ENCODE measurements at regions not wholly inside any gene's neighbourhood (a gene's known extent, or its start where the extent isn't known, plus 50 kb on each side); places are given as distances from the start of the nearest gene placed in this dataset.

DNA sequence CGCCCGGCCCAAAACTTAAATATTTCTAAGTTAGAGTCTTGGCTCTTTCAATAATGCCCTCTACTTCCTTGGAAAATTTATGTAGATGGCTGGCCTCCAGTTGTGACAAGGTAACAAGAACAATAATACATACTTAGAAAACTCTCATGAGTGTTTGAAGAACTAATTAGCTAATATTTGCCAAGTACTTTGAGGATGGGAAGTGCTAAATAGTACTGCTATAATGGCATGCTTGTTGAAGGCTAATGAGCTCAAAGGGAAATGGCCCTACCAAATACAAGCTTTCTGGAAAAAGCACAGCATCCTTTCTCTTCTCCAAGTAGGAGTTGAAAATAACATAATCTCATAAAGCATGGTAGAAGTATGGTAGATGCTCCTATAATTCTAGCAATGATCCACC is 1022.2 kb upstream of the PIK3C3 start:
- H3K4me1 Mint-ChIP-seq: no peaks in the 10 kb centered on the region
- Histone ChIP-seq H3F3A (replicated peaks; ENCODE audit: low read depth) (no peaks in the 10 kb centered on the region), H3K4me1 (ENCODE audit: insufficient read depth) (no peaks in the 10 kb centered on the region), H3K4me2 (no peak overlapping the region), H3K79me2 (replicated peaks; ENCODE audit: insufficient read depth) (no peaks in the 10 kb centered on the region), H2AFZ (no peak overlapping the region), H3K36me3 (ENCODE audit: insufficient read depth) (no peaks in the 10 kb centered on the region), H3K4me3 (no peak overlapping the region), H3K27me3 (ENCODE audit: insufficient read depth) (no peaks in the 10 kb centered on the region), H3K27ac (ENCODE audit: low read depth) (no peak overlapping the region), H3K9me2 (ENCODE audit: insufficient read depth) (peaks cover 3% of the 10 kb centered on the region; the same call in 1 of the 2 replicates), H4K20me1 (replicated peaks; ENCODE audit: insufficient read depth) (no peaks in the 10 kb centered on the region)
- no peak for TF ChIP-seq REST (IDR thresholded peaks at IDR 0.05; ENCODE audit: unreplicated experiment)
- no peak for TF ChIP-seq JUNB (IDR thresholded peaks at IDR 0.05; ENCODE audit: unreplicated experiment)
- DNase-seq (ENCODE audit: low spot score): no peak
- H3K27me3 Mint-ChIP-seq (ENCODE audit: insufficient read depth, low read depth, poor library complexity): peaks cover 4% of the 10 kb centered on the region
- no peaks in the 10 kb centered on the region for H3K36me3 Mint-ChIP-seq (ENCODE audit: low read depth)
- H3K27ac Mint-ChIP-seq: no peak overlapping the region
- H3K9me3 Mint-ChIP-seq: no peaks in the 10 kb centered on the region; the same call in 2 of the 3 replicates
- ATAC-seq: no peak
- no peak overlapping the region for H3K4me3 Mint-ChIP-seq

DNA sequence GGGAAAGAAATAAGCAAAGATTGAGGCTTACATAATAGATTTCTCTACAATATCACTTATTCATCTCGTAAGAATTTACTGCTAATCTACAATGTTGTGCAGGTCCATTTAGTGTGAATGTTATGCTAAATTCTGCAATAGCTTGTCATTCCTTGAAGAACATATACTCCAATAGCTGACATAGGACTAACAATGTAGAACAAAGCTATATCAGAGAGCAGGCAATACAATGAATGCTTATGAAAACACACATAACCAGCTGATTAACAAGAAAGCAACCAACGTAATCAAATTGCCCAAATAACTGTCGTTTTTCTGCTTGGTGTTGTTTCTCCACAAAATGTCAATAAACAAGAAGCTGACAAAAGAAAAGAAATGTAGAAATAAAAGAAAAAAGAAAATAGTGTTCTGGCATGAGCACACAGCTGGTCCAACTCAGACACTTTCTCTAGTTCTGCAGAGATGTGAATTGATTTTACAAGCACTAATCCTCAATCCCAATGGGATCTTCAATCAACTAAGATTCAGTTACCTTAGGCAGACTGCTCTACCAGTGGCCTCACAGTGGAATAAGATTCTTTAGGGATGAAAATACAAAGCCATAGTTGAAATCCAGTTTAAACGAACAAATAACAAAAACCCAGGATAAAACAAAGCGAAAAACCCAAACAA is 1024.7 kb upstream of the PIK3C3 start:
- Mint-ChIP-seq H3K4me3 (no peak overlapping the region), H3K4me1 (no peaks in the 10 kb centered on the region), H3K27me3 (ENCODE audit: insufficient read depth, low read depth, poor library complexity) (no peaks in the 10 kb centered on the region), H3K27ac (no peak overlapping the region), H3K36me3 (ENCODE audit: low read depth) (no peaks in the 10 kb centered on the region), H3K9me3 (no peaks in the 10 kb centered on the region)
- Histone ChIP-seq H3F3A (replicated peaks; ENCODE audit: low read depth) (no peaks in the 10 kb centered on the region), H3K4me1 (ENCODE audit: insufficient read depth) (no peaks in the 10 kb centered on the region), H3K79me2 (replicated peaks; ENCODE audit: insufficient read depth) (no peaks in the 10 kb centered on the region), H3K9me2 (ENCODE audit: insufficient read depth) (no peaks in the 10 kb centered on the region), H3K27ac (ENCODE audit: low read depth) (no peak overlapping the region), H3K36me3 (ENCODE audit: insufficient read depth) (no peaks in the 10 kb centered on the region), H3K4me3 (no peak overlapping the region), H3K4me2 (no peak overlapping the region), H3K27me3 (ENCODE audit: insufficient read depth) (no peaks in the 10 kb centered on the region), H2AFZ (no peak overlapping the region), H4K20me1 (replicated peaks; ENCODE audit: insufficient read depth) (no peaks in the 10 kb centered on the region)
- no peak for DNase-seq (ENCODE audit: low spot score)
- ATAC-seq: no peak
- no peak for TF ChIP-seq REST (IDR thresholded peaks at IDR 0.05; ENCODE audit: unreplicated experiment)
- no peak for TF ChIP-seq ZNF331 (CRISPR knock-in tag; IDR thresholded peaks at IDR 0.05; ENCODE audit: low read depth)
- no peak for TF ChIP-seq NANOG (IDR thresholded peaks at IDR 0.05; ENCODE audit: borderline replicate concordance)
- TF ChIP-seq, protein P1, sequence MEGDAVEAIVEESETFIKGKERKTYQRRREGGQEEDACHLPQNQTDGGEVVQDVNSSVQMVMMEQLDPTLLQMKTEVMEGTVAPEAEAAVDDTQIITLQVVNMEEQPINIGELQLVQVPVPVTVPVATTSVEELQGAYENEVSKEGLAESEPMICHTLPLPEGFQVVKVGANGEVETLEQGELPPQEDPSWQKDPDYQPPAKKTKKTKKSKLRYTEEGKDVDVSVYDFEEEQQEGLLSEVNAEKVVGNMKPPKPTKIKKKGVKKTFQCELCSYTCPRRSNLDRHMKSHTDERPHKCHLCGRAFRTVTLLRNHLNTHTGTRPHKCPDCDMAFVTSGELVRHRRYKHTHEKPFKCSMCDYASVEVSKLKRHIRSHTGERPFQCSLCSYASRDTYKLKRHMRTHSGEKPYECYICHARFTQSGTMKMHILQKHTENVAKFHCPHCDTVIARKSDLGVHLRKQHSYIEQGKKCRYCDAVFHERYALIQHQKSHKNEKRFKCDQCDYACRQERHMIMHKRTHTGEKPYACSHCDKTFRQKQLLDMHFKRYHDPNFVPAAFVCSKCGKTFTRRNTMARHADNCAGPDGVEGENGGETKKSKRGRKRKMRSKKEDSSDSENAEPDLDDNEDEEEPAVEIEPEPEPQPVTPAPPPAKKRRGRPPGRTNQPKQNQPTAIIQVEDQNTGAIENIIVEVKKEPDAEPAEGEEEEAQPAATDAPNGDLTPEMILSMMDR (conservative IDR thresholded peaks at IDR 0.05; ENCODE audit: low read depth in 2 of 2): no peak
- TF ChIP-seq CREB1 (CRISPR knock-in tag; IDR thresholded peaks at IDR 0.05; ENCODE audit: low read depth): no peak
- TF ChIP-seq EZH2phosphoT487 (IDR thresholded peaks at IDR 0.05; ENCODE audit: unreplicated experiment): no peak
- no peak for TF ChIP-seq EZH2 (IDR thresholded peaks at IDR 0.05; ENCODE audit: low read depth, unreplicated experiment)
- TF ChIP-seq, protein P2, sequence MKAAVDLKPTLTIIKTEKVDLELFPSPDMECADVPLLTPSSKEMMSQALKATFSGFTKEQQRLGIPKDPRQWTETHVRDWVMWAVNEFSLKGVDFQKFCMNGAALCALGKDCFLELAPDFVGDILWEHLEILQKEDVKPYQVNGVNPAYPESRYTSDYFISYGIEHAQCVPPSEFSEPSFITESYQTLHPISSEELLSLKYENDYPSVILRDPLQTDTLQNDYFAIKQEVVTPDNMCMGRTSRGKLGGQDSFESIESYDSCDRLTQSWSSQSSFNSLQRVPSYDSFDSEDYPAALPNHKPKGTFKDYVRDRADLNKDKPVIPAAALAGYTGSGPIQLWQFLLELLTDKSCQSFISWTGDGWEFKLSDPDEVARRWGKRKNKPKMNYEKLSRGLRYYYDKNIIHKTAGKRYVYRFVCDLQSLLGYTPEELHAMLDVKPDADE (IDR thresholded peaks at IDR 0.05): no peak
- no peak for TF ChIP-seq STAT1 (IDR thresholded peaks at IDR 0.05; ENCODE audit: unreplicated experiment)
- no peak for TF ChIP-seq POLR2AphosphoS5 (IDR thresholded peaks at IDR 0.05; ENCODE audit: low read depth)
- no peak for TF ChIP-seq ZNF114 (CRISPR knock-in tag; IDR thresholded peaks at IDR 0.05)

Data from GM23338 (cell line).